DND-41 (cell line): ENCODE measurements at regions not wholly inside any gene's neighbourhood (a gene's known extent, or its start where the extent isn't known, plus 50 kb on each side); places are given as distances from the start of the nearest gene placed in this dataset.

ENCODE experiments used
- CTCF ChIP-seq: IDR thresholded peaks from 2 replicates; pipeline ENCODE4 v1.5.1; 2012; ENCODE audit warnings: borderline replicate concordance, low read length, moderate library complexity, mild to moderate bottlenecking; ENCODE audit not compliant: poor library complexity, severe bottlenecking; ENCODE audit errors: extremely low read depth
- EZH2 ChIP-seq: IDR thresholded peaks from 3 replicates; pipeline ENCODE4 v1.6.1; 2012; ENCODE audit warnings: borderline replicate concordance, low read depth, mild to moderate bottlenecking, moderate library complexity, low read length, inconsistent platforms; ENCODE audit not compliant: severe bottlenecking

DNA sequence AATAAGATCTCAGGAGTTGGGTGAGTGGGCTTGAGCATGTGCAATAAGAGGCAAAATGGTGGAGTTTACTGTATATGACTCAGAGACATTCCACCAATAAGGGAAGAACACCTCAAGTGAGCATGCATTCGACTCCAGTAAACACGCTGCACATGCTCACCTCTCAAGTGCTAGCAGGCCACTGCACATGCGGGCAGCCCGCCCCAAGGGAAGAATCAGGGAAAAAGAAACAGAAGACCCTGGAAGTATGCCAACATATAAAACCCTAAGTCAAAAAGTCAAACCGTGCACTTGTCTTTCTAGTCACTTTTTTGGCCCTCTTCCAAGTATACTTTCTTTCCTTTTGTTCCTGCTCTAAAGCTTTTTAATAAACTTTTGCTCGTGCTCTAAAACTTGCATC is 245.3 kb upstream of the RASA1 start:
- TF ChIP-seq CTCF (no peak), EZH2 (no peak)
